ENCODE measurements at regions not wholly inside any gene's neighbourhood (a gene's known extent, or its start where the extent isn't known, plus 50 kb on each side); places are given as distances from the start of the nearest gene placed in this dataset.

DNA sequence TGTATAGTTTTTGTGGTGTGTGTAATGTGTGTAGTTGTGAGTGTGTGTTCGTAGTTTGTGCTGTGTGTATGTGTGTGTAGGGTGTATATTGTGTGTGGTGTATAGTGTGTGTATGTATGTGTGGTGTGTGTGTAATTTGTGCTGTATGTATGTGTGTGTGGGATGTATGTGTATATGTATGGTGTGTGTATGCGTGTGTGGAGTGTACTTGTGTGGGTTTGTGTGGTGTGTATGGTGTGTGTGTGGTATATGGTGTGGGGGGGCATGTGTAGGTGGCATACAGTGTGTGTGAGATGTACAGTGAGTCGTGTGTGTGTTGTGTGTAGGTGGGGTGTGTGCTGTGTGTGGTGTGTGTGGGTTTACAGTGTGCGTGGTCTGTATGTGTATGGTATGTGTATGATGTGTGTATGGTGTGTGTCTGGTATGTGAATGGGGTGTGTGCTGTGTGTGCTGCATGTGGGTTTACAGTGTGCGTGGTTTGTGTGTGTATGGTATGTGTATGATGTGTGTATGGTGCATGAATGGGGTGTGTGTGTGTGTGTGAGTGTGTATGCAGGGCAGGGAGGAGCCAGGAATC, 125.2 kb downstream of the GADD45G start:
- H3K79me2 ChIP-seq (ENCODE audit: insufficient read depth, low read length) = no peaks in the 10 kb centered on the region
- no peaks in the 10 kb centered on the region; a peak in 1 of 4 replicates for H3K4me1 ChIP-seq (ENCODE audit: control insufficient read depth in 1 of 2, insufficient read depth in 2 of 2, low read length in 2 of 2)
- no peak overlapping the region for H3K9ac ChIP-seq (ENCODE audit: low read length)
- no peaks in the 10 kb centered on the region for H4K20me1 ChIP-seq (ENCODE audit: insufficient read depth)
- H3K9me3 ChIP-seq (ENCODE audit: control insufficient read depth in 1 of 2, insufficient read depth in 1 of 2, low read depth in 1 of 2, low read length in 2 of 2) = no peaks in the 10 kb centered on the region
- no peak overlapping the region for H3K4me3 ChIP-seq (replicated peaks in 1 of 2; ENCODE audit: low read depth in 1 of 2, low read length in 2 of 2)
- no peak for ATAC-seq
- ChIA-PET POLR2A (no interaction called here), RAD21 (ENCODE audit: low non-redundant PET in 1 of 2, low total read pairs in 2 of 2, uncharacterized antibody in 2 of 2, unreplicated experiment in 2 of 2) (no interaction called here), CTCF (no interaction called here)
- BruUV-seq (replicated peaks) = no TSS peak
- intact Hi-C loops (cut with micrococcal nuclease) = no loop called here
- H3K4me2 ChIP-seq (ENCODE audit: low read length) = no peak overlapping the region
- peaks cover 6% of the 10 kb centered on the region for H3K27me3 ChIP-seq (ENCODE audit: insufficient read depth, low read length)
- H3K36me3 ChIP-seq (ENCODE audit: control insufficient read depth in 1 of 2, insufficient read depth in 2 of 2, low read length in 2 of 2) = no peaks in the 10 kb centered on the region
- H3K9me2 ChIP-seq (ENCODE audit: insufficient read depth) = no peaks in the 10 kb centered on the region
- H2AFZ ChIP-seq (ENCODE audit: low read depth, low read length, poor library complexity, severe bottlenecking) = no peak overlapping the region
- no peak for DNase-seq (ENCODE audit: low read depth, low spot score)
- no peak overlapping the region for H3K27ac ChIP-seq (ENCODE audit: low read depth, low read length)
- TF ChIP-seq SRF (IDR thresholded peaks at IDR 0.05; ENCODE audit: low read depth) = no peak
- no peak for TF ChIP-seq ZNF274 (IDR thresholded peaks at IDR 0.05; ENCODE audit: low read depth, low read length)
- TF ChIP-seq, protein P1, sequence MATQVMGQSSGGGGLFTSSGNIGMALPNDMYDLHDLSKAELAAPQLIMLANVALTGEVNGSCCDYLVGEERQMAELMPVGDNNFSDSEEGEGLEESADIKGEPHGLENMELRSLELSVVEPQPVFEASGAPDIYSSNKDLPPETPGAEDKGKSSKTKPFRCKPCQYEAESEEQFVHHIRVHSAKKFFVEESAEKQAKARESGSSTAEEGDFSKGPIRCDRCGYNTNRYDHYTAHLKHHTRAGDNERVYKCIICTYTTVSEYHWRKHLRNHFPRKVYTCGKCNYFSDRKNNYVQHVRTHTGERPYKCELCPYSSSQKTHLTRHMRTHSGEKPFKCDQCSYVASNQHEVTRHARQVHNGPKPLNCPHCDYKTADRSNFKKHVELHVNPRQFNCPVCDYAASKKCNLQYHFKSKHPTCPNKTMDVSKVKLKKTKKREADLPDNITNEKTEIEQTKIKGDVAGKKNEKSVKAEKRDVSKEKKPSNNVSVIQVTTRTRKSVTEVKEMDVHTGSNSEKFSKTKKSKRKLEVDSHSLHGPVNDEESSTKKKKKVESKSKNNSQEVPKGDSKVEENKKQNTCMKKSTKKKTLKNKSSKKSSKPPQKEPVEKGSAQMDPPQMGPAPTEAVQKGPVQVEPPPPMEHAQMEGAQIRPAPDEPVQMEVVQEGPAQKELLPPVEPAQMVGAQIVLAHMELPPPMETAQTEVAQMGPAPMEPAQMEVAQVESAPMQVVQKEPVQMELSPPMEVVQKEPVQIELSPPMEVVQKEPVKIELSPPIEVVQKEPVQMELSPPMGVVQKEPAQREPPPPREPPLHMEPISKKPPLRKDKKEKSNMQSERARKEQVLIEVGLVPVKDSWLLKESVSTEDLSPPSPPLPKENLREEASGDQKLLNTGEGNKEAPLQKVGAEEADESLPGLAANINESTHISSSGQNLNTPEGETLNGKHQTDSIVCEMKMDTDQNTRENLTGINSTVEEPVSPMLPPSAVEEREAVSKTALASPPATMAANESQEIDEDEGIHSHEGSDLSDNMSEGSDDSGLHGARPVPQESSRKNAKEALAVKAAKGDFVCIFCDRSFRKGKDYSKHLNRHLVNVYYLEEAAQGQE (IDR thresholded peaks at IDR 0.05; ENCODE audit: low read depth) = no peak
- no peak for TF ChIP-seq RAD21 (IDR thresholded peaks at IDR 0.05; ENCODE audit: low read depth)
- TF ChIP-seq, protein P2, sequence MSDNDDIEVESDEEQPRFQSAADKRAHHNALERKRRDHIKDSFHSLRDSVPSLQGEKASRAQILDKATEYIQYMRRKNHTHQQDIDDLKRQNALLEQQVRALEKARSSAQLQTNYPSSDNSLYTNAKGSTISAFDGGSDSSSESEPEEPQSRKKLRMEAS (IDR thresholded peaks at IDR 0.05) = no peak
- no peak for TF ChIP-seq CEBPB (IDR thresholded peaks at IDR 0.05; ENCODE audit: low read depth)
- TF ChIP-seq SIN3A (IDR thresholded peaks at IDR 0.05; ENCODE audit: low read depth) = no peak
- no peak for TF ChIP-seq JUND (IDR thresholded peaks at IDR 0.05)
- TF ChIP-seq, protein P3, sequence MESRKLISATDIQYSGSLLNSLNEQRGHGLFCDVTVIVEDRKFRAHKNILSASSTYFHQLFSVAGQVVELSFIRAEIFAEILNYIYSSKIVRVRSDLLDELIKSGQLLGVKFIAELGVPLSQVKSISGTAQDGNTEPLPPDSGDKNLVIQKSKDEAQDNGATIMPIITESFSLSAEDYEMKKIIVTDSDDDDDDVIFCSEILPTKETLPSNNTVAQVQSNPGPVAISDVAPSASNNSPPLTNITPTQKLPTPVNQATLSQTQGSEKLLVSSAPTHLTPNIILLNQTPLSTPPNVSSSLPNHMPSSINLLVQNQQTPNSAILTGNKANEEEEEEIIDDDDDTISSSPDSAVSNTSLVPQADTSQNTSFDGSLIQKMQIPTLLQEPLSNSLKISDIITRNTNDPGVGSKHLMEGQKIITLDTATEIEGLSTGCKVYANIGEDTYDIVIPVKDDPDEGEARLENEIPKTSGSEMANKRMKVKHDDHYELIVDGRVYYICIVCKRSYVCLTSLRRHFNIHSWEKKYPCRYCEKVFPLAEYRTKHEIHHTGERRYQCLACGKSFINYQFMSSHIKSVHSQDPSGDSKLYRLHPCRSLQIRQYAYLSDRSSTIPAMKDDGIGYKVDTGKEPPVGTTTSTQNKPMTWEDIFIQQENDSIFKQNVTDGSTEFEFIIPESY (IDR thresholded peaks at IDR 0.05; ENCODE audit: extremely low read depth, insufficient replicate concordance, low read length) = no peak
- TF ChIP-seq ZFX (IDR thresholded peaks at IDR 0.05) = no peak
- no peak for TF ChIP-seq POLR2A (IDR thresholded peaks at IDR 0.05; ENCODE audit: borderline replicate concordance, extremely low read depth, insufficient read depth, insufficient read length)
- no peak for TF ChIP-seq FOSL1 (IDR thresholded peaks at IDR 0.05; ENCODE audit: low read depth)
